ENCODE measurements at regions not wholly inside any gene's neighbourhood (a gene's known extent, or its start where the extent isn't known, plus 50 kb on each side); places are given as distances from the start of the nearest gene placed in this dataset.

- Mint-ChIP-seq H3K36me3 (ENCODE audit: insufficient read depth) (no peaks in the 10 kb centered on the region), H3K4me3 (ENCODE audit: low read depth) (no peak overlapping the region), H3K9me3 (ENCODE audit: low read depth) (peaks cover 10% of the 10 kb centered on the region), H3K4me1 (ENCODE audit: low read depth) (no peaks in the 10 kb centered on the region), H3K27ac (no peak overlapping the region), H3K27me3 (no peaks in the 10 kb centered on the region)
- TF ChIP-seq CTCF (IDR thresholded peaks at IDR 0.05; ENCODE audit: unreplicated experiment), result no peak
- DNase-seq (ENCODE audit: low spot score, unreplicated experiment), result no peak
Observed at GRCh38 chr12:72723732-72724131, 451.6 kb downstream of the TRHDE start.

- Mint-ChIP-seq H3K9me3 (ENCODE audit: low read depth) (peaks cover 5% of the 10 kb centered on the region), H3K27ac (no peak overlapping the region), H3K27me3 (no peaks in the 10 kb centered on the region), H3K4me1 (ENCODE audit: low read depth) (no peaks in the 10 kb centered on the region), H3K4me3 (ENCODE audit: low read depth) (no peak overlapping the region), H3K36me3 (ENCODE audit: insufficient read depth) (no peaks in the 10 kb centered on the region)
- no peak for DNase-seq (ENCODE audit: low spot score, unreplicated experiment)
- no peak for TF ChIP-seq CTCF (IDR thresholded peaks at IDR 0.05; ENCODE audit: unreplicated experiment)
Observed at GRCh38 chr12:72729451-72730010, 457.4 kb downstream of the TRHDE start.

GRCh38 chr12:72734581-72734980 lies 462.4 kb downstream of the TRHDE start:
- TF ChIP-seq CTCF (IDR thresholded peaks at IDR 0.05; ENCODE audit: unreplicated experiment), result no peak
- Mint-ChIP-seq H3K9me3 (ENCODE audit: low read depth) (no peaks in the 10 kb centered on the region), H3K4me1 (ENCODE audit: low read depth) (no peaks in the 10 kb centered on the region), H3K36me3 (ENCODE audit: insufficient read depth) (no peaks in the 10 kb centered on the region), H3K4me3 (ENCODE audit: low read depth) (no peak overlapping the region), H3K27me3 (no peaks in the 10 kb centered on the region), H3K27ac (no peak overlapping the region)
- DNase-seq (ENCODE audit: low spot score, unreplicated experiment), result no peak

- no peak overlapping the region for H3K27ac Mint-ChIP-seq
- DNase-seq (ENCODE audit: low spot score, unreplicated experiment), result no peak
- no peaks in the 10 kb centered on the region for H3K27me3 Mint-ChIP-seq
Observed at GRCh38 chr12:72738811-72739210, 466.6 kb downstream of the TRHDE start.

GRCh38 chr12:72740064-72740463 lies 467.9 kb downstream of the TRHDE start:
- Mint-ChIP-seq H3K4me3 (ENCODE audit: low read depth) (no peak overlapping the region), H3K36me3 (ENCODE audit: insufficient read depth) (no peaks in the 10 kb centered on the region), H3K27me3 (no peaks in the 10 kb centered on the region), H3K9me3 (ENCODE audit: low read depth) (peaks cover 21% of the 10 kb centered on the region), H3K4me1 (ENCODE audit: low read depth) (no peaks in the 10 kb centered on the region), H3K27ac (no peak overlapping the region)
- no peak for TF ChIP-seq CTCF (IDR thresholded peaks at IDR 0.05; ENCODE audit: unreplicated experiment)
- DNase-seq (ENCODE audit: low spot score, unreplicated experiment), result no peak

More at GRCh38 chr12:72738811-72739210, 466.6 kb downstream of the TRHDE start:
- Mint-ChIP-seq H3K9me3 (ENCODE audit: low read depth) (peaks cover 20% of the 10 kb centered on the region), H3K36me3 (ENCODE audit: insufficient read depth) (no peaks in the 10 kb centered on the region), H3K4me1 (ENCODE audit: low read depth) (no peaks in the 10 kb centered on the region), H3K4me3 (ENCODE audit: low read depth) (no peak overlapping the region)
- TF ChIP-seq CTCF (IDR thresholded peaks at IDR 0.05; ENCODE audit: unreplicated experiment), result no peak

Measured in progenitor cell of endocrine pancreas (in vitro differentiated cells).